ENCODE measurements at regions not wholly inside any gene's neighbourhood (a gene's known extent, or its start where the extent isn't known, plus 50 kb on each side); places are given as distances from the start of the nearest gene placed in this dataset.

GRCh38 chrX:98523026-98523425, 1639.3 kb downstream of the RPA4 start:
- no peak for TF ChIP-seq CTCF (optimal IDR thresholded peaks at IDR 0.05 in 1 of 3, IDR thresholded peaks at IDR 0.05 in 1 of 3, conservative IDR thresholded peaks at IDR 0.05 in 1 of 3; ENCODE audit: extremely low read depth in 1 of 3, insufficient read depth in 2 of 3, low read length in 3 of 3)
- no peak for TF ChIP-seq EZH2 (IDR thresholded peaks at IDR 0.05; ENCODE audit: low read length)

All from keratinocyte (primary cell).